GM12874 (cell line): ENCODE measurements at regions not wholly inside any gene's neighbourhood (a gene's known extent, or its start where the extent isn't known, plus 50 kb on each side); places are given as distances from the start of the nearest gene placed in this dataset.

Experiments
- TF ChIP-seq, protein P1 (sequence below): IDR thresholded peaks from 2 replicates; pipeline ENCODE4 v1.5.1; 2011; ENCODE audit warnings: low read depth, mild to moderate bottlenecking, control low read depth, low read length, moderate library complexity; ENCODE audit not compliant: insufficient read depth

- TF ChIP-seq, protein P1, sequence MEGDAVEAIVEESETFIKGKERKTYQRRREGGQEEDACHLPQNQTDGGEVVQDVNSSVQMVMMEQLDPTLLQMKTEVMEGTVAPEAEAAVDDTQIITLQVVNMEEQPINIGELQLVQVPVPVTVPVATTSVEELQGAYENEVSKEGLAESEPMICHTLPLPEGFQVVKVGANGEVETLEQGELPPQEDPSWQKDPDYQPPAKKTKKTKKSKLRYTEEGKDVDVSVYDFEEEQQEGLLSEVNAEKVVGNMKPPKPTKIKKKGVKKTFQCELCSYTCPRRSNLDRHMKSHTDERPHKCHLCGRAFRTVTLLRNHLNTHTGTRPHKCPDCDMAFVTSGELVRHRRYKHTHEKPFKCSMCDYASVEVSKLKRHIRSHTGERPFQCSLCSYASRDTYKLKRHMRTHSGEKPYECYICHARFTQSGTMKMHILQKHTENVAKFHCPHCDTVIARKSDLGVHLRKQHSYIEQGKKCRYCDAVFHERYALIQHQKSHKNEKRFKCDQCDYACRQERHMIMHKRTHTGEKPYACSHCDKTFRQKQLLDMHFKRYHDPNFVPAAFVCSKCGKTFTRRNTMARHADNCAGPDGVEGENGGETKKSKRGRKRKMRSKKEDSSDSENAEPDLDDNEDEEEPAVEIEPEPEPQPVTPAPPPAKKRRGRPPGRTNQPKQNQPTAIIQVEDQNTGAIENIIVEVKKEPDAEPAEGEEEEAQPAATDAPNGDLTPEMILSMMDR: no peak
Measured at GRCh38 chr14:56056031-56056430, 62.2 kb upstream of the PELI2 start.

- TF ChIP-seq, protein P1: no peak
Measured at GRCh38 chr14:56057071-56057741, 61.0 kb upstream of the PELI2 start.

- TF ChIP-seq, protein P1: no peak
Measured at GRCh38 chr14:56057767-56058166, 60.4 kb upstream of the PELI2 start.

DNA sequence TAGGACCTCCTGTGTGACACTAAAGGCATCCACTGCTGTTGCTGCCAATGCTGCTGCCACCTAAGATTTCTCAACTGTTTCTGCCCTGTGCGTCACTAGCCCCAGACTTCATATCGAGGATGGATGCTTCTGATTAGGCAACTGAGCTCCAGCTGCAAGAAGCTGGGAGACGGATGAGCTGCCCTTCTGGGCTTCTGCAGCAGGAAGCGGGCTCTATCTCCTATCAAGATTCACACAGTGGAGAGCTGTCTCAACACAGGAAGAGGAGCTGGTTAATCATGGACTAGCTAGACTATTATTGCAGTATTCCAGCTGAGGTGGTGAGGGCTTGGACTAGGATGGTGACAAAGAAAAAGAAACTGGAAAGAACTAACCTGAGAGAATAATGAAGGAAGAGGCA, 59.2 kb upstream of the PELI2 start:
- TF ChIP-seq, protein P1: no peak

DNA sequence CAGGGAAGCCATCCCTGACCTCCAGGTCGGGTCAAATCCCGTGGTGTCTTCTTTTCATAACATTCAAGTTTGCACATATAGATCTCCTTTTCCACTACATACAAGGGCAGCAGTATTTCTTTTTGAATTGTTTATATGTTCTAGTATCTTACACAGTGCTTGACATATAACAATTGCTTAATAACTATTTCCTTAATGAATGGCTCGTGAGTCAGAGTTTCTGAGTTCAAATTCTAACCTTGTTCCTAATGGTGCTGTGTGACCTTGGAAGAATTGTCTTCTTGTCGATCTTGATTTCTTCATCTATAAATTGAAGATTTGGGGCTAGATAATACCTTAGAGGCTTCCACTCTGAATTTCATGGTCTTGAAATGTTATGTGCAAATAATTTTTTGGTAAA, 57.2 kb upstream of the PELI2 start:
- TF ChIP-seq, protein P1: no peak

DNA sequence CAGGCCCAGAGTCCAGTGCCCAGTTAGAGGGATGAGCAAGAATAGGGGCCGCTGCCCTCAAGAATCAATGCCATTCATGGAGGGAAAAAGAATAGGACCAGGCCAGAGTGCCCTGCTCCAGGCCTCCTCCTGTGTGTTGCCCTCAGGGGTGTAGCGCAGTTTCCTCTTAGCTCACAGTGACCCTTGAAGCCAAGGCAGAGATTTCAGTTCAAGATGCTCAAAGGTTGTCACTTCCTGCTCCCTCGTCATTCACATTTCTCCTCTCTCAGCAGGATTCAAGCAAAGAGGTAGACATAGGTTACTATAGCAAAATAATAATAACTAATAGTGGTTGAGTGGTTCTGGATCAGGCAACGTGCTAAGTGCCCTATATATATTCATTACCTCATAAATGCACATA, 55.1 kb upstream of the PELI2 start:
- TF ChIP-seq, protein P1: no peak

DNA sequence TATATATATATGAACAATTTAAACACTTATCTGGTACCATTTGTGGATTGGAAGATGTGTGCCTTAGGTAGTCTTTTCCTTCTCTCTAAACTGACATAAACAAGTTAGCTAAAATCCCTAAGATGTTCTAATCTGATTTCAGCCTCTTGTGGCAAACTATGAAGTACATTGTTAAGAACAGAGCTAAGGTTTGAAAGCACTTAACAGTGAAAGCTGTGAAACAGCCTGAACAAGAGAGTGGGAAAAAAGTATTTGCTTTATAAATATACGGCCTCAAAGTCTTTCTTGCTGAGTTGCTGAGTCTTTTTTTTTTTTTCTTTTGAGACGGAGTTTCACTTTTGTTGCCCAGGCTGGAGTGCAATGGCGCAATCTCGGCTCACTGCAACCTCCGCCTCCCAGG, 53.7 kb upstream of the PELI2 start:
- TF ChIP-seq, protein P1: no peak
